Transverse colon (tissue), 4 donors: ENCODE measurements at regions not wholly inside any gene's neighbourhood (a gene's known extent, or its start where the extent isn't known, plus 50 kb on each side); places are given as distances from the start of the nearest gene placed in this dataset.

Experiments
- DNase-seq: peaks from one replicate; pipeline ENCODE4 v3.0.0-alpha.2; 2019
- H3K27ac ChIP-seq, 4 donors: fragments of 200-600 bp; sonication (generic); 2 replicates each; pipeline ENCODE4 v1.5.1; 2016 to 2018; ENCODE audit warnings: inconsistent platforms in 4 of 4
- H3K27me3 ChIP-seq: fragments of 200-600 bp; sonication (generic); 2 replicates; pipeline ENCODE4 v1.5.1; 2017; ENCODE audit warnings: inconsistent platforms
- H3K36me3 ChIP-seq, 4 donors: fragments of 200-600 bp; sonication (generic); 2 replicates each; pipeline ENCODE4 v1.5.1; 2017 to 2019; ENCODE audit warnings: inconsistent platforms in 4 of 4
- H3K4me1 ChIP-seq, 4 donors: fragments of 200-600 bp; sonication (generic); 2 replicates each; pipeline ENCODE4 v1.5.1; 2017 to 2020; ENCODE audit warnings: inconsistent platforms in 4 of 4
- H3K4me3 ChIP-seq, 4 donors: fragments of 200-600 bp; sonication (generic); 1 replicate in 1 of 4; 2 replicates in 3 of 4; pipeline versions ENCODE4 v1.5.1 to v1.6.1; 2017 to 2019; ENCODE audit warnings: inconsistent platforms in 4 of 4
- H3K9me3 ChIP-seq, 2 donors: fragments of 200-600 bp; sonication (generic); 2 replicates each; pipeline ENCODE4 v1.5.1; 2017 to 2019; ENCODE audit warnings: inconsistent platforms in 2 of 2
- CTCF ChIP-seq, 5 experiments: fragments of 200-600 bp in 3 of 5; fragments of 450-650 bp in 2 of 5; sonication (generic) in 3 of 5; IDR thresholded peaks; 1 replicate in 2 of 5; 2 replicates in 3 of 5; pipeline ENCODE4 v1.5.1; 2016 to 2017; ENCODE audit warnings: antibody characterized with exemption in 5 of 5, inconsistent platforms in 3 of 5, mild to moderate bottlenecking in 2 of 5, moderate library complexity in 1 of 5
- EP300 ChIP-seq: sonication (generic); formaldehyde crosslinking; IDR thresholded peaks from one replicate; pipeline ENCODE4 v1.6.1; 2017; ENCODE audit warnings: antibody characterized with exemption, low read depth
- POLR2A ChIP-seq: fragments of 450-650 bp; IDR thresholded peaks from one replicate; pipeline ENCODE4 v1.6.1; 2016; ENCODE audit warnings: antibody characterized with exemption, mild to moderate bottlenecking, moderate library complexity
- POLR2AphosphoS5 ChIP-seq, 3 donors: sonication (generic); formaldehyde crosslinking; IDR thresholded peaks; one replicate each; pipeline ENCODE4 v1.6.1; 2016; ENCODE audit warnings: antibody characterized with exemption in 3 of 3
- WGBS, 2 donors: methylation state at CpG; one replicate each; pipeline ENCODE4 v1.1.5; 2018; ENCODE audit warnings: low coverage in 1 of 2; 5-methylcytosine and 5-hydroxymethylcytosine counted together
- in situ Hi-C, 4 donors: fragments of 200-750 bp; cut with MboI; loops; one replicate each; pipeline versions ENCODE4 v1.15.0 to v1.15.1; 2017; ENCODE audit warnings: low sequenced_read_pairs in 3 of 4, low pct_ligation_motif_present in 1 of 4, low pct_unique_long_range_greater_than_20kb in 1 of 4
- intact Hi-C: fragments of 100-400 bp; cut with DNase I; formaldehyde crosslinking; loops from one replicate; pipeline ENCODE4 v1.15.1; 2023; ENCODE audit warnings: low total_unique reads

GRCh38 chr13:73142071-73142470, 83.3 kb downstream of the KLF5 start:
- Histone ChIP-seq H3K4me3 (no peak overlapping the region), H3K4me1 (peaks cover 0 to 35% (median 21%) of the 10 kb centered on the region in 4 donors), H3K27me3 (no peaks in the 10 kb centered on the region), H3K36me3 (no peaks in the 10 kb centered on the region), H3K9me3 (no peaks in the 10 kb centered on the region), H3K27ac (peak overlapping the region in 2 of 4 donors; percentile 7 to 27)
- 36 to 43% methylated on average over 4 to 5 of the region's 5 CpGs for WGBS, 2 donors
- DNase-seq, result no peak
- intact Hi-C loops, result no loop called here
- in situ Hi-C loops, result no loop called here
- TF ChIP-seq CTCF (IDR thresholded peaks at IDR 0.05) (no peak), EP300 (no peak), POLR2AphosphoS5 (IDR thresholded peaks at IDR 0.05) (no peak), POLR2A (no peak)

- in situ Hi-C loops (no loop called here), intact Hi-C loops (no loop called here)
- Histone ChIP-seq H3K4me1 (peaks cover 0 to 41% (median 24%) of the 10 kb centered on the region in 4 donors), H3K36me3 (no peaks in the 10 kb centered on the region), H3K27ac (peak overlapping the region in 3 of 4 donors; percentile 27 to 86 (median 83)), H3K9me3 (no peaks in the 10 kb centered on the region), H3K4me3 (no peak overlapping the region), H3K27me3 (no peaks in the 10 kb centered on the region)
- TF ChIP-seq EP300, result no peak
- TF ChIP-seq CTCF (IDR thresholded peaks at IDR 0.05), result no peak
- no peak for TF ChIP-seq POLR2A
- no peak for TF ChIP-seq POLR2AphosphoS5 (IDR thresholded peaks at IDR 0.05)
- no peak for DNase-seq
- 40 to 58% methylated on average over 1 to 4 of the region's 4 CpGs for WGBS, 2 donors
Measured at GRCh38 chr13:73141292-73141771, 82.5 kb downstream of the KLF5 start.

- Histone ChIP-seq H3K36me3 (no peaks in the 10 kb centered on the region), H3K4me1 (peaks cover 0 to 41% (median 24%) of the 10 kb centered on the region in 4 donors), H3K4me3 (no peak overlapping the region), H3K27me3 (no peaks in the 10 kb centered on the region), H3K9me3 (no peaks in the 10 kb centered on the region), H3K27ac (peak overlapping the region in 3 of 4 donors; percentile 27 to 86 (median 83))
- intact Hi-C loops, result no loop called here
- in situ Hi-C loops, result no loop called here
- TF ChIP-seq CTCF (IDR thresholded peaks at IDR 0.05) (no peak), POLR2AphosphoS5 (IDR thresholded peaks at IDR 0.05) (no peak), POLR2A (no peak)
- no peak for DNase-seq
- WGBS, 2 donors, result 43% methylated on average over 2 of the region's 2 CpGs; no CpG with 5 or more reads in 1 of the 2 donors
Measured at GRCh38 chr13:73140801-73141200, 82.0 kb downstream of the KLF5 start.

- 41 to 60% methylated on average over 1 to 11 of the region's 11 CpGs for WGBS, 2 donors
- in situ Hi-C loops (no loop called here), intact Hi-C loops (no loop called here)
- no peaks in the 10 kb centered on the region for H3K27me3 ChIP-seq
- no peaks in the 10 kb centered on the region for H3K9me3 ChIP-seq
- TF ChIP-seq CTCF (IDR thresholded peaks at IDR 0.05), result no peak
- H3K27ac ChIP-seq, result peak overlapping the region; percentile 74 to 86 (median 82)
- peak overlapping the region in 1 of 4 donors; percentile 12 for H3K4me3 ChIP-seq
- H3K36me3 ChIP-seq, result no peaks in the 10 kb centered on the region
- peaks cover 0 to 52% (median 27%) of the 10 kb centered on the region in 4 donors for H3K4me1 ChIP-seq
- peak; percentile 23 for DNase-seq
Measured at GRCh38 chr13:73138638-73139491, 80.1 kb downstream of the KLF5 start.
